DMS53 treated with DMSO at 0.1 percent for 48 hours (cell line): ENCODE measurements at regions not wholly inside any gene's neighbourhood (a gene's known extent, or its start where the extent isn't known, plus 50 kb on each side); places are given as distances from the start of the nearest gene placed in this dataset.
"Not testable (repeated sequence)": the region's sequence is repeated elsewhere in the genome, so short reads cannot be mapped to it uniquely, and the experiment has no call there.

Experiments
- DNase-seq: peaks from one replicate; lab custom pipeline; 2025; ENCODE audit not compliant: unreplicated experiment; lab: John Stamatoyannopoulos, UW

GRCh38 chr9:30012622-30013021 is 2371.8 kb upstream of the ACO1 start:
- no peak for DNase-seq

GRCh38 chr9:30015073-30015472 is 2369.4 kb upstream of the ACO1 start:
- DNase-seq, result no peak

DNA sequence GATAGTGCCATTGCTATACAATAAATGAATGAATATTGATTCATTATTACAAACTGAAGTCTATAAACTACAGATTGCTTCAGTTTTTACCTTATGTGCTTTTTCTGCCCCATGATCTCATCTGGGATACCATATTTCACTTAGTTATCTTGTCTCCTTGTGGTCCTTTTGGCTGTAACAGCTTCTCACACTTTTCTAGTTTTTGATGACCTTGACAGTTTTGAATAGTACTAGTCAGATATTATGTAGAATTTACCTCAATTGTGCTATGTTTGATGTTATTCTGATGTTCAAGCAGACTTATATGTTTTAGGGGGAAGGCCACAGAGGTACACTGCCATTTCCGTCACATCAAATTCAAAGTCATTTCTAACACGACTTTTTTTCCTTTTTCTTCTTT is 2364.3 kb upstream of the ACO1 start:
- DNase-seq, result no peak

DNA sequence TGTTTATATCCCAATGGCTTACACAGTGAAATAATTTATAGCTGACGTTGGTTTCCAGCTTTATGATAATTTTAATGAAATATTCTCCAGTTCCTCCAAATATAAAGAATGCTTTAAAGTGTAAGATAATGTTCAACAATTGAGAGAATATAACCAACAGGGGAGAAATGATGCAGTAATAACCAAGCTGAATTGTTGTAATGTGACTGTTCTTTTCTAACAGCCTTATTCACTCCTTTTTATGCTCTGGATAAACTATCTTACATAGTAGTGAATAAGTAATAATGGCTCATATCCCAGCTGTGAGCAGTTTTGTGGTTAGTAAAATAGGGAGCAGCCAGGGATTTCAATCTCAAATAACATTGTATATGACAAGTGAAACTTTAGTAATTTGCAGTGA is 2348.7 kb upstream of the ACO1 start:
- DNase-seq, result no peak

DNA sequence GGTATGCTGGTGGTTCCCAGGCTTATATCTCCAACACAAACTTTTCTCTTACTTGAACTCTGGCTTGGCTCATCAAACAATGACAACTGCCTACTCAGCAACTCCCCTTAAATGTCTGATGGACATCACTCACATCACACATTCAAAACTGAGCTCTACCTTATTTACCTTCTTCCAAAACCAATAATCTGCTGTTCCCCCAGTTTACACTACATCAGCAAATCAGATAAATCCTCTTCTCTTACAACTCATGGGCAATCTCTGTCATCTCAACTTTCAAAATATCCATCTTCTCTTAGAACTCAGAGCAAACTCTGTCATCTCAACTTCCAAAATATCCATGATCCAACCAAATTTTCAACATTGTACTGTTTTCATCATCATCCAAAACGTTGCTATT is 2347.9 kb upstream of the ACO1 start:
- no peak for DNase-seq

DNA sequence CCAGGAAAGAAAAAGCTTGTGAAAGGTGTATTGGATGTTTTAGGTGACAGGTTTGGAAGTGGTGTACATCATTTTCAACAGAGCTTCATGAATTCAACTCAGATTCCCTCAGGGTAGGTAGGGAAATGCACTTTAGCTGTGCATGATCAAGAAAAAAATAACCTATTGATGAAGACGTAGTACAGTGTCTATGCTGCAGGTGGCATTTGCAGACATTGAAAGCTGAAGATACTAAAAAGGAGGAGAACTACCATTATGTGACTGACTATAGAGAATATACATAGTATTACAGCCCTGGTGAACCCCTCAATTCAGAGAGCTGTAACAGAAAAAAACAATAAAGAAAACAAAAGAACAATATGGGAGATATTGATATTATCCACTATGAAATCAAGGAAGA is 2344.7 kb upstream of the ACO1 start:
- DNase-seq, result peak; percentile 12

- no peak for DNase-seq
Observed at GRCh38 chr9:30048396-30048795, 2336.0 kb upstream of the ACO1 start.

DNA sequence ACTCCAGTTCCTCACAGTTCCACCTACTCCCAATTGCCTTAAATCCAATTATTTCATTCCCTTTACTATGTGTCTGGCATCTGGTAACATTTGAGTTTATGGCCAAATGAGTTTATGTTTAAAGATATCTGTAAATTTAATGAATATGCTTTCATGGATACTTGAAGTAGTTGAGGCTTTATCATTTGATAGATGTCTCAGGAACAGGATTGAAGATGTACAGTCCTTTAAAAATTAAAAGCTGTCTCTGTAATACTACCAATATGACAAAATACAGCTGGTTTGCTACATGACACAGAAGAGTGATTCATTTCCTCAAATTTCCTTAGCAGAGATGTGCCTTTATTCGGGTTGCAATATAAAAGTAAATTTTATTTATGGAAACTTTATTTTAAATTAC is 2326.0 kb upstream of the ACO1 start:
- no peak for DNase-seq

DNA sequence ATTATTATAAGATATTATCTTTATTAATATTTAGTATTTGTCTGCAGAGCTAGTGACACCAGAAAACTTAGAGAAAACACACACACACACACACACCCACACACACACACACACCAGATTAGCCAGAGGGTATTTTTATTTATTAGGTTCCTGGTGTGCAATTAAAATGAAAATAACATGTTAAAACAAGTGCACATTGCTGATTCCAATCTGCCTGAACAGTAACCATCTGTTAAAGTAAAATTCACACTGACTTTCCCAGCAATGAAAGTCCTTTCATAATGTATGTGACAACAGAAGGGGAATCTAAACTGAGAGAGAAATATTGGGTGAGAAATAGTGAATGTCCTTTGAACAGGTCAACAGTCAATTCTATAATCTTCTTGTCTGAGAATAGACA is 2323.5 kb upstream of the ACO1 start:
- no peak for DNase-seq

- DNase-seq, result no peak
Observed at GRCh38 chr9:30065888-30066287, 2318.6 kb upstream of the ACO1 start.

DNA sequence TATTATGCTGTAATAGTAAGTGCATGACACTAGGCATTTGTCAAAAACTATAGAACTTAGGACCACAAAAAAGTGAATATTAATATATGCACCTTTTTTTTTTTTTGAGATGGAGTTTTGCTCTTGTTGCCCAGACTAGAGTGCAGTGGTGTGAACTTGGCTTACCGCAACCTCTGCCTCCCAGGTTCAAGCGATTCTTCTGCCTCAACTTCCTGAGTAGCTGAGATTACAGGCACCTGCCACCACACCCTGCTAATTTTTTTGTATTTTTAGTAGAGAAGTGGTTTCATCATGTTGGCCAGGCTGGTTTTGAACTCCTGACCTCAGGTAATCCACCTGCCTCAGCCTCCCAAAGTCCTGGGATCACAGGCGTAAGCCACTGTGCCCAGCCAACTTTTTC is 2315.2 kb upstream of the ACO1 start:
- DNase-seq, result not testable (repeated sequence)

GRCh38 chr9:30075022-30075421 is 2309.4 kb upstream of the ACO1 start:
- peak; percentile 40 for DNase-seq

GRCh38 chr9:30075451-30076199 is 2308.8 kb upstream of the ACO1 start:
- DNase-seq, result peak; percentile 40

DNA sequence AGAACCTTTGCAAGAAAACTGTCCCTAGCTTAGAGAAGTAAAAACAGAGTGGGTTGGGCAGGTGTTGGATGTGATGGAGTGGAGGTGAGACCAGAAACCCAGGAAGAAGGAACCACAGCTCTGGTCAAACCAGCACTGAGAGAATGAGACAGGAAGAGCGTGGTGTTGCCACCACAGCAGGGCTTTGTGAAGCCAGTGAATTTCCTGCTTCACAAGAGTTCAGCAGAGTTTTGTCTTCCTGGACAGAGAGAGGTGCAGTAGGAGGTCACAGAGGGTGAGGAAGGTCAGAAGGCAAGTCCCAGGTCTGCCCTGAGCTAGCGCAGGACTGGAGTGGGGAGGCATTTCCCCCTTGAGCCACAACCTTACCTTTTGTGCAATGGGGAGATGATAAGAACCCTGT is 2306.2 kb upstream of the ACO1 start:
- no peak for DNase-seq

- no peak for DNase-seq
Observed at GRCh38 chr9:30089428-30089827, 2295.0 kb upstream of the ACO1 start.

DNA sequence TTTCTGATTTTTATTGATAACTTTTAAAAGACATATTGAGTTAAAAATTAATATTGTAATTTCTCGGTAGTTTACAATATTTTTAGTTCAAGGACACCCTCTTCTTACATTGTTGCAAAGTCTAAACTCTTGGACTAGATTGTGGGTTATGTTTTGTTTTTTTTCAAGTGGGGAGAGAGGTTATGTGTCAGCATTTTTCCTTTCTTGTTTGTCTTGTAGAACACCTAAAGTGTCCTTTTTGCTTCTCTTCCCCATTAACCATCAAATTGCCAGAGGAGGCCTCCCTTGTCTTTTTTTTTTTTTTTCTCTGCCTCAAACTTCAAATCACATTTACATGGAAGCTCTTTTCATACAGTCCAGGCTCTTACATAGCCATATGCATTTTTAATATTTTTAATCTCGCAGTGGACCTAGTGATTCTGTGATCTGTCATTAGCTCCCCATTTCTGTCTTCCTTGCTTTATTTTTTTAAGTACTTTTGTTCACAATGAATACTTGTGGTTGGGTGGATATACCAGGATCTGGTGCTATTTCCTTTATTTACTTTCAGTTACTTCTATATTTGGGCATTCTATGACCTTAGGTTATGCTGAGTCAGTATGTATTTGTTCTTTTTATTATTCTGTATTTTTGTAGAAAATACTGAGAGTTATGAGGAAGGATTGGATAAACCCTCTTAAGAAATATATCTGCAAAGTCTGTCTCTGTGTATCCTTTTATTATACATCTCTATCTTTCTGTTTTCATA is 2280.6 kb upstream of the ACO1 start:
- no peak for DNase-seq

DNA sequence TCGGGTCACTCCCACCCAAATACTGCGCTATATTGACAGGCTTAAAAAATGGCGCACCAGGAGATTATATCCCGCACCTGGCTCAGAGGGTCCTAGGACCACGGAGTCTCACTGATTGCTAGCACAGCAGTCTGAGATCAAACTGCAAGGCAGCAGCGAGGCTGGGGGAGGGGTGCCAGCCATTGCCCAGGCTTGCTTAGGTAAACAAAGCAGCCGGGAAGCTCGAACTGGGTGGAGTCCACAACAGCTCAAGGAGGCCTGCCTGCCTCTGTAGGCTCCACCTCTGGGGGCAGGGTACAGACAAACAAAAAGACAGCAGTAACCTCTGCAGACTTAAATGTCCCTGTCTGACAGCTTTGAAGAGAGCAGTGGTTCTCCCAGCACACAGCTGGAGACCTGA is 2277.3 kb upstream of the ACO1 start:
- not testable (repeated sequence) for DNase-seq

DNA sequence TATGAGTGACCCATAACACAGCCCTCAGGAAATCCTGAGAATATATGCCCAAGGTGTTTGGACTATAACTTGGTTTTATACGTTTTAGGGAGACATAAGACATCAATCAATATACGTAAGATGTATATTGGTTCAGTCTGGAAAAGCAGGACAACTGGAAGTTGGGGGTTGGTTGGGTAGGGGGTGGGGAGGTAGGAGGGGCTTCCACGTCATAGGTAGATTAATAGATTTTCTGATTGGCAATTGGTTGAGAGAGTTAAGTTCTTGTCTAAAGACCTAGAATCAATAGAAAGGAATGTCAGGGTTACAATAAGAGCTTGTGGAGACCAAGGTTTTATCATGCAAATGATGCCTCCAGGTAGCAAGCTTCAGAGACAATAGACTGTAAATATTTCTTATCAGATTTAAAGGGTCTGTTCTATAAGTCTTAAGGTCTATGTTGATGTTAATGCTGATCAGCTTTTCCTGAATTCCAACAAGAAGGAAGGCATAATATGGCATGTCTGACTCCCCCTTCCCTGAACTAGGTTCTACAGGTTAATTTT is 2267.7 kb upstream of the ACO1 start:
- DNase-seq, result no peak

DNA sequence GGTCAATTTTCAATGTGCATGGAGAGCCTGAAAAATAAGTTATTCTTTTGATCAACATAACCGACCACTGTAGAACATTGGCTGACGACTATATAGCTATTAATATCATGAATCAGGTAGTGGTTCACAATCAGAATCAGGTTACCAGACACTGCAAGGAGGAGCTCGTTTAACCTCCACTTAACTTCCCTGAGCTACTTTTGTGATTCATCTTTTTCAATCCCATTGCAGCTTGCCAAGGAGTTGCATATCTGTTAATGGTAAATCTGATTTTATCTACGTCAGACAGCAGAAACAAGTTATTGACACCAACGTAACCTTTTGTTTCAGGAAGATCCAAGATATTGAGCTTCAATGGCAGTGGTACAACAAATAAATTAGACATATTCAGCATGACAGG is 2263.8 kb upstream of the ACO1 start:
- no peak for DNase-seq

GRCh38 chr9:30121611-30122010 is 2262.8 kb upstream of the ACO1 start:
- no peak for DNase-seq

DNA sequence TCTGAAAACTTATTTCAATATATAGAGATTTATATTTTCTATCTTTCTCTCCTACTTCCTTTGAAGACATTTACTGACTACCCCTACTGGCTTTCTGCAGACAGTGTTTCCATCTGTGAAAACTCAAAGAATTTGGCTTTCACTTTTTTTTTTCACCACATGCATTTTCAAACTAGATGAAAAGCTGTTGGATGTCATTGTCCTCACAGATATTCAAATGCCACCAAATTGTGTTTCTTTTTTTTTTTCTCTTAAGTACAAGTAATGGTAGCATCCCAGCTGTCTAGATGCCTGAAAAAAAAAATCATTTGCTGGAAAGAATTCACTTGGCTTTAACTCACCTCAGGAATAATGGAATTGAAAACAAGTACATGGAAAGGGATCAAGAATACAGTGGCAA is 2258.6 kb upstream of the ACO1 start:
- DNase-seq, result no peak

- DNase-seq, result no peak
Observed at GRCh38 chr9:30127371-30127770, 2257.1 kb upstream of the ACO1 start.
